GM21825 (cell line): ENCODE measurements at regions not wholly inside any gene's neighbourhood (a gene's known extent, or its start where the extent isn't known, plus 50 kb on each side); places are given as distances from the start of the nearest gene placed in this dataset.

ENCODE experiments used
- ATAC-seq: cut with Tn5 transposase; IDR thresholded peaks from one replicate; pipeline ENCODE4 v1.9.1; 2021; ENCODE audit warnings: mild to moderate bottlenecking, moderate library complexity; ENCODE audit not compliant: unreplicated experiment

DNA sequence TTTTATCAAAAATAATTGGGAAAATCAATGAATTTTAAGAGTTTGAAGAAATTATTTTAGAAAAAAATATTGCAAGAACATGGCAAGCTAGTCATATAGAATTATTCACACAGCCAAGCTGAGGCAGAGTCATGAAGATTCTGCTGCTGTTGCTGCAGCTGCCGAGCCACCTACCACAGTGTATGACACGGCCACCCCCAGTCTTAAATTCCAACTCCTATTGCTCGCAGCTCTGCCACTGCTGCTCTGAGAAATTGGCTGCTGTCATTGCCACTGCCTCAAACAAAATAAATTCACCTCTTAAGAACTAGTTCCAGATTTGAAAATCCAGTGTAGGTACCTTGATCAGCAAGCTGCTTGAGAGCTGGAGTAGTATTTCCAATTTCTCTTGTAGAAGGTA lies 1318.8 kb upstream of the ACO1 start:
- no peak for ATAC-seq

DNA sequence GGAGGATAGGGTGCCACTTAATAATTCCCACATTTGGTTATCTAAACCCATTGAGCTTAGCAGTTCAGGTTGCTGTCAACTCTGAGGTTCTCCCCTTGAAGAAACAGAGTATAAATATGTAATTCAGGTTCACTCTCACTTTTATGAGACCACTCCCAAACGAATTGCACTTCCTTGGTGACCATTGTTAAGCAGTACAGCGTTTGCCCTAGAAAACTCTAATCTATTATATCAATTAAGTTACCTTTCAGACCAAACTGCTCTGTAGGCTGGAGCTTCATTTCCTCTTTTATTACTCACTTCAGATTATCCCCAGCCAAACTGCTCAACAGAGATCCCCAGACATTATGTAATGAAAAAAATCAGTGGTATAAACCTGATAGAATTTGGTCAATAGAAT lies 1317.0 kb upstream of the ACO1 start:
- ATAC-seq, result no peak

DNA sequence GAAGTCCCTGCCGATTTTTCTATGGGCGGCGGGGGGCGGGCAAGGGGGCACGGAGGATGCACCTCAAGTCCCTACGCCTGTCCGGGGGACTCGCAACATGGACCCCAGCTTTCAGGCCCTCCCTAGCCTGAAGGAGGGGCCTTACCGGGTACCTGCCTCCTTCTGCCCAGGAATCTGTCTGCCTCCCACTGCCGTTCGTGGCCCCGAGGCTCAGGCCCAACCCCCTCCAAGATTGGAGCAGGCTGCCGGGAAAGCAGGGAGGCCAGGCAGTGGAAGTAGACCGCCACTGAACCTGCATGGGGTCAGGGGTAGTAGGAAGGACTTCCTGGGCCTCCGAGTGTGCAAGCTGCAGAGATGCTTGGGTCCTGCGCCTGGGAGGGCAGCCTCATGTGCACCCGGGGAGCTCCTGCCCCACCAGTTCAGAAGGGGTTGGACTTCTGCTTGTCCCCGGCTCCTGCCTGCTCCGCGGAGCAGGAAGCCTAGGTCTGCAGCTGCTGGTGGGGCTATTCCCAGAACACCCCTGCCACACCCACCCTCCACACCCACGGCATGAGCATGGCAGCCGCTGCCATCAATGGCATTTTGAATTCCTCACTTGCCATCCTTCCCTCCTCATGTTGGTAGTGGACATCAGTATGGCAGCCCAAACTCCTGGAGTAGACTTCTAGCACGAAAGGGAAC lies 1312.7 kb upstream of the ACO1 start:
- ATAC-seq, result no peak

DNA sequence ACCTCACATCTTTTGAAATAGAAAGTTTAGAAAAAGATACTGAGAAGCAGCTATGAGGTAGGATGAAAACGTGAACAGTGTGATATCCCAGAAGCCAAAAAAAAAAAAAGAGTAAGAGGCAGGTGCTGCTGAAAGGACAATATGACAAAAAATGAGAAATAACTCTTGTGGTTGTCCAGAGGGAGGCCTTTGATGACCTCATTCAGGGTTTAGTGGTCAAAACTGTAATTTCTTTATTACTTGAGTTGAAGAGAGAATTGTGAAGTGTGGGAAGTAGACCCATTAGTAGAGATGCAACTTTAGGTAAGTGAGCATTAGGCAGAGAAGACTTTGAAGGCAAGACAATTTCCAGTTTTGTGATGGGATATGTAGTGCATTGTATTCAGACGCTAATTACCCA lies 1306.3 kb upstream of the ACO1 start:
- no peak for ATAC-seq

DNA sequence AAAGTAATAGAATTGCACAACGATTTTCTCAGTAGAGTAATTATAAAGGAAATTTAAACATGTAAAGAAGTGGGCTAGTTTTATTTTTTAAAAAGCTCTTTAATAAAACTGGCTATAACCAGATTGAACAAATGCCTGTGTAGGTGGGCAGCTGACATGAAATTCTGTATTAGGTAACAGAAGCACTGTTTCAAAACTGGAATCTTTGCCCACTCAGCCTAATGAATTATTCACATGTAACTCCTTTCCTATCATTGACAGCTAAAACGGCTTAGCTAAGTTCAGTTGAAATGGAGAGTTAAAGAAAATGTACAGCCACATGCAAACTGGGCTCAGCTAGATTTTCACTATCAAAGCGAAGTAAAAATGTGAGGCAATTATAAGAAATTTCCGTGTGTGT lies 1300.1 kb upstream of the ACO1 start:
- ATAC-seq, result no peak

DNA sequence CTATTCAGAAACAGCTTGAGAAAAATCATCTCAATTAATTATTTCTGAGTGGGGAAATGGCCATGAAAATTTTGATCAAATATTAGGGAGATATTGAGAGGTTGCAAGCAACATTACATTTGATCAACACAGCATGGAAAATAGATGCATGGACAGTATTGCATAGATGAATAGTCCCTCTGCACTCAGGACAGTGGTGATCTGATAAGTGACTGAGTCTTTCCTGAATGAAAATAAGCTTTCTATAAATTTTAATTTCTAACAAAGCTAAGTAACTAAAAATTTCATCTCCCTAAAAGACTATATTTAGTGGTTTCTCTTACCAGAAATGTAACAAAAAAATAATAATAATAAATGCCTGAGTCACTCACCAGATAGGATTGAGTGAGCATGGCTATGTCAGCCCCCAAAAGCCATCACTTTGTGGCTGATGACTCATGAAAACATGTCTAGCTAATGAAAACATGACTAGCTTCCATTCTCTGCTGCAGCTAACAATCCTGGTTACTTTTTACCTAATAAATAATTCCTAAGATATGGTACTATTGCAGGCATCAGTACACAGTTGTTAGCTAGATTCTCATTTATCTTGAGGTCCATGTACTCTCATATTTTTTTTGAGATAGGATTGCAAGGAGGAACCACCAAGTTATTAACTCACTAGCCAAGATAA lies 1294.8 kb upstream of the ACO1 start:
- ATAC-seq, result no peak

DNA sequence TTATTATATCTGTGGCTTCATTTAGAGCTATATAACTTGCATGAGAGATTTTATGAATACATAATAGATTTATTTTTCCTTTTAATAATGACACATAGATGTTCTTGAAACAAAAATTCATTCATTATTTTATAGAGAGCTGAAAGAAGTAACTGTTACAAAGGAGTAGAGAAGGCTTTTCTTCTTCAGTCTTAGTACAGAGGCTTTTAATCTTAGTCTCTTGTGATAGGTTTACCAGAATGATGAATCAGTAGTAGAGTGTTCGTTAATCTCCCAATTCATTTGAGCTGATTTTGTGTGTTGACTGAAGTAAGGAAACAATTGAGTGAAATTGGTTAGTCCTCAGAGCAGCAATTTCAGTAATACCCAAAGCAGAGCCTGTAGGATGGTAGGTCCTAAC lies 1284.1 kb upstream of the ACO1 start:
- ATAC-seq, result no peak

DNA sequence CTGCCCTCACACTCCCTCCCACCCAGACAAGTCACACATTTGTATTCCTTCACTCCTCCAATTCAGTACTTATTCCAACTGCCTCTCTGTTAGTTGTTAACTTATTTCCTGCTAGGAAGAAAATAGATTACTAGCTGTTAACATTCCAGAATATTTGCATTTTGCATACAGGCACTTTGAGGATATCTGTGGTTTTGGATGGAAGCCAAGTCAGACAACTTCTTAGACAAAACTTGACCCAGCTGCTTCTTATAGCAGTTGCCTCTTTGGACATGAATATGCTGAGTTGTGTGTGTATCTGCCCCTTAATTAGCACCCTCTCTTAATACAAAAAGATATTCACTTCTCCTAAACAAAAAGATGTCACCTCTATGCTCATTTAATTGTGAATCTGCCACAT lies 1280.6 kb upstream of the ACO1 start:
- no peak for ATAC-seq

DNA sequence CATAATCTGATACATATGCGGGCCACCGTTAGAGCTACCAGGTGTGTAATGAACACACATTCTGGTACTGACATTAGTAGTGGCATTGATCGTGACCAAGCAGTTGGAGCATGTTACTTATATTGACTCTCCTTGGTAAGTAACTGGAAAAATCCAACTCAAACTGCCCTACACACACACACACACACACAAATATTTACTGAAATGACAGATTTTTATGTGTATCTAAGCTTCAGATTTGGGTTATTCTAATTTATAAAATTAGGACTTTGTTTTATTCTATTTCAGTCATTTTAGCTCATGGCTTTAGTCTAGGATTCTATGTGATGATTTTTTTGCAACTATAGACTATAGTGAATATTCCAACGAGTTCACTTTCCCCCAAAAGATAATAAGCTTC lies 1280.2 kb upstream of the ACO1 start:
- ATAC-seq, result no peak

DNA sequence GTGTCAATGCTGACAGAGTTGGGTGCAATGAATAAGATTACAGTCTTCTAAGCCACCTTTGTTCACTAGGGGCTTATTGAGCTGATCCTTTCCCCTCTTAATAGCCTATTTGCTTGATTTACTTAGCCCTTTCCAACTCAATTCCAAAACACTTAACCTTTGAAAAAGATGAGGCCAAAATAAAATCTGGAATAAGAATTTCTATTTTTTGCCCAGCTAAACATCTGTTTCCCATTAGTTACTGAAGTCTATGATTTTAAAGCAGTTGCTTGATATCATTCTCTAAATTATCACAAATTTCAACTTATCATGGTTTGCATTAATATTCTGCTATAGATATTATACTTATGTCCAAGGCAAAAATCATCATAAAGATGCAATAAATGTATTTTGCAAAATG lies 1272.0 kb upstream of the ACO1 start:
- no peak for ATAC-seq

DNA sequence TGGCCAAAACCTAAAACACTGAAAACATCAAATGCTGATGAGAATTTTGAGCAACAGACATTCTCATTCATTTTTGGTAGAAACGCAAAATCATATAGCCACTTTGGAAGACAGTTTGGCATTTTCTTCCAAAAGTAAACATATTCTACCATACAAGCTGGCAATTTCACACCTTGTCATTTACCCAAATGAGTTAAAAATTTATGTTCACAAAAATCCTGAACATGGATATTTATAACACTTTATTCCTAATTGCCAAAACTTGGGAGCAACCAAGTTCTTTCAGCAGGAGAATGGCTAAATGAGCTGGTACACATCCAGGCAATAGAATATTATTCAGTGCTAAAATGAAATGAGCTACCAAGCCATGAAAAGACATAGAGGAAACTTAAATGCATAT lies 1270.1 kb upstream of the ACO1 start:
- no peak for ATAC-seq

DNA sequence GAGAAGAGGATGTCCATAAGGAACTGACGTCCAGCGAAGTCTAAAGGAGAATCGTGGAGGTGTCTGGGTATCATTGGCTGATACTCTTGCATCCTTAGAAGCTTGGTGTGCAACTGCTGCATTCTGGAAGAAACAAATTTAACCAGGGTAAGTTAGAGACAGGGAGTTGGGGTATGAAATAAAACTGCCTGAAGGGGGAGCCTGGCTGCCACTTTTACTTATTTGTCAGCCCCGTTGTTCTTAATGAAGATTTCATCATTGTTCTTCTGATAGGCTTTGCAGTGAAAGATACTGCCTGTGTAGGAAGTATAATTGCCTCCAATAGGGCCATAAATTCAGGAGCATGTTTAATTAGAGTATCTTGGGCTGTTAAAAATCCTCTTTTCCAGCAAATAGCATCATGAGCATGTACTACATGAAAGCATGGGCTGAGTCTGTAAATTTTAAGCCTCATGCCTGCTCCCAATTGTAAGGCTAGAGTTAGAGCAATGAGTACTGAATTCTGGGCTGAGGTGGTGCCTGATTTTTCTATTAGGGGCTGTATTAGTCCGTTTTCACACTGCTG lies 1264.5 kb upstream of the ACO1 start:
- ATAC-seq, result no peak

DNA sequence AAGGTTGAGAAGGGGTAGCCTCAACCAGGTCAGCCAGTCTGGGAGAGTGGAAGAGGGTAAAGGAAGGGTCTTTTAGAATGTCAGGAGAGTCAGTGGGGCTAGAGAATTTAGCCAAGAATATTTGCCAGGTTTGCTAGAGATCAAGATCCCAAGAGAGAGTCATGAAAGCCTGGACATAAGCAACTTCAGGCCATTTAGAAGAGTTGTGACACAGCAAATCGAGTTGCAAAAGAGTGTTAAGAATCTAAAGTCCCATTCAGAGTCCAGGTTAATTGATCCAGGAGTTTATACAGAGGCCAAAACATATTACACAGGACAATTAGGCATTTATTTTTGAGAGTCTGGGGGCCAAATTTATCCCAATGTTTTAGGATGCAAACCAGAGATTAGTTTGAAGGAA lies 1260.1 kb upstream of the ACO1 start:
- ATAC-seq, result no peak

DNA sequence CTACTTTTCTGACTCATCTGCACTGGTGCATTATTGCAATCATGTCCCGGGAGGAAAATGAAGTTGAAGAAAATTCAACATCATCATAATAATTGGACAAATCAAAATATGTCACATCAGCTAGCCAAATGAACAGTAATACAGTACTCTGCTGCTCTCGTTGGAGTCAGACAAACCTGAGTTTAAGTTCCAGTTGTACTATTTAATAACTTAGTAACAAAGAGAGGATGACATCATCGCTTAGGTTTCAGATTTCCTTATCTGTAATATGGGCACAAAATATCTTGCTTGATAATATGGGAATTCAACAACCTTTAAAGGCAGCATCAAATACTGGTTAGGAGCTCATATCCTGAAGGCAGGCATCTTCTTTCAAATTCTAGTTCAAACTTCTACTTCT lies 1248.9 kb upstream of the ACO1 start:
- no peak for ATAC-seq

DNA sequence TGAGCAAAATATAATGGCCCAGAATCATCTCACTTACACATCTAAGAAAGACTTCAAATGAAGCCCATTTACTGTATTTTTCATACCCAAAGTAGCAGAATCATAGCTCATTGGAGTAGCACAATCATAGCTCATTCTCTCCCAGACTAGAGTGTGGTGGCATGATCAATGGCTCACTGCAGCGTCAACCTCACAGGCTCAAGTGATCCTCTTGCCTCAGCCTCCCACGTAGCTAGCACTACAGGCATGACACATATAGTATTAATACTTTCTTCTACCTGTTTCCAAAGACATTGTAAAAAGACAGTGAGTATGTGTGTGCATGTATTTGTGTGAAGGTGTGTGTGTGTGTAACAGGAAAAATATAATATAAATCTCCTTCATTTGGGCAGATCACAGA lies 1247.9 kb upstream of the ACO1 start:
- ATAC-seq, result no peak

DNA sequence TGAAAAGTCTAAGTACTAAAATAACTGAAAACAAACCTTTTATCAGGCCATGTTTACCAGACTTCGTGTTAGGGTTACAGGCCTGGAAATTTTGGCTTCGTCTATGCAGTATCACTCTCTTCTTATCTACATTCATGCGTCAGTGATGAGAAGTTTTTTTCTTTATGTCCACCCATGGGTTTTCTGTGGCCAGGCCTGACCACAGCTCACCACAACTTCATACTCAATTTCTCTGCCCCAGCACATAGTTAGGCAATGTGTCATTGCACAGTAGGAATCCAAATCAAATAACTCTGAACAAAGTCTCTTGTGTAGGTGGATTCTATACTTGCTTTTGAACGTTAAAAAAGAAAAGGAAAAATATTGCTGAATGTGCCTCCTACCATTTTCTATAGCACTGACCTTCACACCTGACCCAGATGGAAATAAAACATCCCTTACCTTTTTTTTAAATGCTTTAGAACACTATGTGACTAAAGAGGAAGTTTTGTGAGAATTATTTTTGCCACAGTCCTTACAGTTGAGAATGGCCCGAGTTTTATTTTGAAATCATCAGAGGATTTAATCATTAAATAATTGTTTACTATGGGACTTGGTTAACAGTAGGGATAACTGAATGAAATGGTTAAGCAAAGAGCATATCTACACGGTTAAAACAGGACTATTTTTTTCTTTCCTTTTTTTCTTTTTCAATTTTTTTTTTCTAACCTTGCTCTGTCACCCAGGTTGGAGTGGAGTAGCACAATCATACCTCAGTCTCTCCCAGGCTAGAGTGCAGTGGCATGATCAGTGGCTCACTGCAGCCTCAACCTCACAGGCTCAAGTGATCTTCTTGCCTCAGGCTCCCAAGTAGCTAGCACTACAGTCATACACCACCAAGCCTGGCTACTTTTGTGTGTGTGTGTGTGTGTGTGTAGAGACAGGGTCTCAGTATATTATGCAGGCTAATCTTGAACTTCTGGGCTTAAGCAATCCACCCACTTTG lies 1247.0 kb upstream of the ACO1 start:
- no peak for ATAC-seq

DNA sequence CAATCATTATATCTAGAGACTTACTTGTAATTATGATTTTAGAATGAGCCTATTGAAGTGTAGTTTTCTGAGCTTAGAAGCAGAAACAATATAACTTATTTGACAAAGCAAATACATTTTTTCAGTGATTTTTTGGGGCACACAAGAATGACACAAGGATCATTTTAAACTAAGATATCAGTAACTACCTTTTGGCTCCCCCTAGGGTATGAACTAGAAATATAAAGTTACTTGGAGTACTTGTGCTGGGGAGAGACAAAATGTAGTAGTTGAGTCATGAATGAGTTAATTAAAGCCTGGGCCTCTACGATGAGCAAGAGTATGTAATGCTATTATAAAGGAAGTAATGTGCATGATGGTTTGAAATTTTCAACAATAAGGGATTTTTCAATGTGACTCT lies 1244.1 kb upstream of the ACO1 start:
- no peak for ATAC-seq

DNA sequence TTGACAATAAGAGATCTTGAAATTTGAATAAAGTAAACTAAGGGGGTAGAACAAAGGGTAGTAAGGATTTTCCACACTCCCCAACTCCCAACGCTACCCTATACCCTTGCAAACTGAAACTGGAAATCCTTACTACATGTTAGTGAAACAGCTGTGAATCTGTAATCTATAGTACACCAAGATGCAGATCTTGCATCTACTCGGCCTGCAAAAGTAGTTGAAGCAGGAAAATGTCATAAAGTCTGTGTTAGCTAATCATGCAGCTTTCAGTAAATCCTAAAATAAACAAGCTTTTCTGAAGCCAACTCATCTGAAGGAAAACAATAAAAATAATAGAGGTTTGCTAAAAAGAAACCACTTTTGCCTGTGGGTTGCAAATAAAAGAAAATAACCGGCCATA lies 1242.0 kb upstream of the ACO1 start:
- no peak for ATAC-seq

DNA sequence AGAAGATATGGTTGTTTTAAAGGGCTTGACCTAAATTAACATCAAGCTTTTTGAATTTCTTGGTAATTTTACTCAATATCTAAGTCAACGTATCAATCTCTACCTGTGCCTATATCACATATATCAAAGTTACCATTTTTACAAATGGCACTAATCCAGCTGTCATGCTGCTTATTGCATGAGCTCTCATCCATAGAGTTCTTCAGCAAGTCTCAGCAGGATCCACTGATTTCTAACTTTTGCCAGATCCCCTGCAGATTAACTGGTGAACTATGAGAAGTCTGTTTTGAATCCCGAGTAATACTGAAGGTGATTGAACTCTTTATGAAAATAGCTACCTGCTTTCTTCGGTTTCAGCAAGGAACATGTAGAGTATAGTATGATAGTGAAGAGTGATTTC lies 1239.8 kb upstream of the ACO1 start:
- no peak for ATAC-seq

DNA sequence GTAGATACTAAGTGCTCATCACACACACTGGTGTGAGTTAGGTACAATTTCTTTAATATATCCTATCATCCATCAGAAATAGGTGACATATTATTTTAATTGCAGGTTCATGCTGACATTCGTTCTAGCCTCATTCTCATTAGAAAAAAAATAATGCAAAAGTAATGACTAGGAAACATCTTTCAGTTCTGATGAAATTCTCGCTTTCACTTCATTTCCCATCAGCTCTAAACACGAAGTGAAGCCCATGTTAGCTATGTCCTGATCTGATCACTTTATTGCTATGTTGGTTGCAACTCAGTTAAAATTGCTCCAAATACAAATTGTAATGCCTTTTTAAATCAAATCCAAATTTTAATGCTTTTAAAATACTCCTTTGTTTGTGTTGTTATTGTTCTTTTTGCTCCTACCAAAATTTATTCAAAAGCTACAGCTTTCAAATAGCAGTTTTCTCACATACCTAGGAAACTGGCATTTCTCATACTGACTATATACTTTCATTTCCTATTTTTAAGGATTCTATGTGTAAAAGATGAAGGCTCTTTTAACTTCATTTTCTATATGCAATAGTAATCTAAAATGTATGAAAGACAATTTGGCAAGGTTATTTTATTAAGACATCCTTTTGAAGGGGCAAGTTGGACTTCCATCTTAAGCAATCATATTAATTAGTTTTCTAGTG lies 1237.8 kb upstream of the ACO1 start:
- ATAC-seq, result no peak

DNA sequence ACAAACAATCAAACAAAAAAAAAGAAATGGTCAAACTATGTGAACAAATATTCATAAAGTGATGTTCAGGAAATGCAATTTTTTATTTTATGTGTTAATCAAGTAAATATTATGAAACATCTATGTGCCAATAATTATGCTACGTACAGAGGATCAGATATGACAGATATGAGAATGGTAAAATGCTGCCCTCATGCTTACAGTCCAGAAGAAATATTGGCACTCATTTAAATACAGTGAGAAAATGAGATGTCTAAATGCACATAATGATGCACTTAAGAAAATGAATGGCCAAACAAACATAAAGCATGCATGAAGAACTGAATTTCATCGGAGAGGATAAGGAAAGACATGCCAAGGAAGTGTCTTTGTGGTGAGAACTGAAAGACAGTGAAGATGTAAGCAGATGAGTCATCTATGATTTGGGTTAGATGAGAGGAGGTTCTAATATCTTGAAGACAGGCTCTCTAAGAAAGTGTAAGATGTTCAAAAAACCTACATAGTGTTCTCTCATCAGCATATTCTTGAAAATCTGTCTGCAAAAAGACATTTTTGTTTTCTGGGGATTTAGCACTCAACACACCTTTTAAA lies 1231.1 kb upstream of the ACO1 start:
- no peak for ATAC-seq
